ENCODE measurements at regions not wholly inside any gene's neighbourhood (a gene's known extent, or its start where the extent isn't known, plus 50 kb on each side); places are given as distances from the start of the nearest gene placed in this dataset.

GRCh38 chr2:71864085-71864484 lies 283.6 kb downstream of the CYP26B1 start:
- TF ChIP-seq TAF1 (IDR thresholded peaks at IDR 0.05; ENCODE audit: borderline replicate concordance, insufficient read depth, low read length) = no peak
- TF ChIP-seq POLR2AphosphoS5 (IDR thresholded peaks at IDR 0.05; ENCODE audit: low read depth, low read length) = no peak
- TF ChIP-seq REST (IDR thresholded peaks at IDR 0.05; ENCODE audit: insufficient read depth in 1 of 2, low read depth in 2 of 2, low read length in 2 of 2) = no peak
- no peak for TF ChIP-seq SIN3A (IDR thresholded peaks at IDR 0.05; ENCODE audit: borderline replicate concordance, insufficient read depth, low read length)
